GM12878 (cell line): ENCODE measurements at regions not wholly inside any gene's neighbourhood (a gene's known extent, or its start where the extent isn't known, plus 50 kb on each side); places are given as distances from the start of the nearest gene placed in this dataset.

Source experiments
- ATAC-seq: fragments of 200-7000 bp; cut with Tn5 transposase; 3 replicates; pipeline ENCODE4 v1.9.1; 2020; ENCODE audit warnings: mild to moderate bottlenecking, moderate library complexity
- BruUV-seq: library from RNA; stranded (reverse); fragments of 400-500 nt; replicated peaks from 2 replicates; lab custom pipeline; 2021; lab: Mats Ljungman, UMichigan
- CTCF ChIA-PET: fragments of 300-600 bp; sonication (Branson Sonifier 250); formaldehyde crosslinking; extraction: SDS; loops from one replicate; lab custom pipeline; 2021; ENCODE audit warnings: inconsistent platforms; lab: Yijun Ruan, JAX
- POLR2A ChIA-PET: fragments of 350-600 bp; formaldehyde crosslinking; extraction: SDS; loops from one replicate; lab custom pipeline; 2021; ENCODE audit warnings: inconsistent platforms; lab: Charles Lee
- RAD21 ChIA-PET: fragments of 300-600 bp; sonication (Branson Sonifier 250); formaldehyde crosslinking; loops from one replicate; lab custom pipeline; 2023; ENCODE audit warnings: antibody characterized with exemption; ENCODE audit not compliant: unreplicated experiment; lab: Charles Lee
- SMC1A ChIA-PET: fragments of 300-600 bp; sonication (Branson Sonifier 250); formaldehyde crosslinking; loops from one replicate; lab custom pipeline; 2023; ENCODE audit not compliant: unreplicated experiment, uncharacterized antibody; lab: Charles Lee
- DNase-seq: peaks from one replicate; pipeline ENCODE4 v3.0.0-alpha.2; 2011; ENCODE audit warnings: low read depth, low spot score
- FAIRE-seq: peaks from 3 replicates; lab custom pipeline; 2011; peaks lifted over from hg19 to GRCh38; lab: Jason Lieb, UNC
- H2AFZ ChIP-seq: 2 replicates; pipeline ENCODE4 v1.6.0; 2011; ENCODE audit warnings: low read depth, low read length, control low read depth; ENCODE audit not compliant: control insufficient read depth
- H3K27ac ChIP-seq: 2 replicates; pipeline ENCODE4 v1.5.1; 2011; ENCODE audit warnings: control low read depth; ENCODE audit not compliant: control insufficient read depth, insufficient read depth
- H3K27me3 ChIP-seq, 2 experiments: replicated peaks in 1 of 2; 2 replicates each; pipeline versions ENCODE4 v1.6.0 to v1.6.1; 2011; ENCODE audit warnings: low read length in 1 of 2; ENCODE audit not compliant: control insufficient read depth in 2 of 2, insufficient read depth in 2 of 2
- H3K36me3 ChIP-seq, 2 experiments: 2 replicates each; pipeline ENCODE4 v1.5.1; 2011; ENCODE audit warnings: low read length in 1 of 2; ENCODE audit not compliant: control insufficient read depth in 2 of 2, insufficient read depth in 2 of 2
- H3K4me1 ChIP-seq: 2 replicates; pipeline ENCODE4 v1.6.1; 2011; ENCODE audit warnings: mild to moderate bottlenecking, low read length, moderate library complexity, mixed read lengths; ENCODE audit not compliant: control insufficient read depth, insufficient read depth
- H3K4me2 ChIP-seq: 2 replicates; pipeline ENCODE4 v1.6.0; 2011; ENCODE audit warnings: control low read depth; ENCODE audit not compliant: control insufficient read depth, insufficient read depth
- H3K4me3 ChIP-seq: fragments of 200-600 bp; sonication (generic); 2 replicates; pipeline ENCODE4 v1.5.1; 2016
- H3K79me2 ChIP-seq: 2 replicates; pipeline ENCODE4 v1.6.0; 2011; ENCODE audit warnings: low read length; ENCODE audit not compliant: control insufficient read depth, insufficient read depth
- H3K9ac ChIP-seq: 2 replicates; pipeline ENCODE4 v1.8.0; 2011; ENCODE audit warnings: low read length, control low read depth, mixed read lengths; ENCODE audit not compliant: control insufficient read depth, insufficient read depth
- H3K9me3 ChIP-seq: replicated peaks from 3 replicates; pipeline ENCODE4 v1.5.1; 2011; ENCODE audit warnings: mild to moderate bottlenecking, low read length; ENCODE audit not compliant: control insufficient read depth, insufficient read depth
- H4K20me1 ChIP-seq: 2 replicates; pipeline ENCODE4 v1.6.0; 2011; ENCODE audit not compliant: control insufficient read depth, insufficient read depth
- ATF7 ChIP-seq: fragments of 450-650 bp; IDR thresholded peaks from 2 replicates; pipeline ENCODE4 v1.6.1; 2016; ENCODE audit warnings: low read depth, mild to moderate bottlenecking
- BACH1 ChIP-seq: fragments of 450-650 bp; IDR thresholded peaks from 2 replicates; pipeline ENCODE4 v1.6.1; 2017; ENCODE audit warnings: mild to moderate bottlenecking, borderline replicate concordance
- E2F8 ChIP-seq: fragments of 450-650 bp; IDR thresholded peaks from 2 replicates; pipeline ENCODE4 v1.6.1; 2018; ENCODE audit warnings: mild to moderate bottlenecking, low read depth, moderate library complexity; ENCODE audit not compliant: partially characterized antibody
- HDAC2 ChIP-seq: fragments of 200-600 bp; sonication (generic); IDR thresholded peaks from 2 replicates; pipeline ENCODE4 v1.6.1; 2017
- IKZF2 ChIP-seq, 2 experiments: fragments of 450-650 bp; IDR thresholded peaks; 2 replicates each; pipeline ENCODE4 v1.6.1; 2017; ENCODE audit warnings: mild to moderate bottlenecking in 2 of 2, moderate library complexity in 2 of 2
- NR2F1 ChIP-seq: fragments of 450-650 bp; conservative IDR thresholded peaks from 2 replicates; pipeline ENCODE4 v1.6.1; 2017; ENCODE audit warnings: mild to moderate bottlenecking
- RBBP5 ChIP-seq: fragments of 200-600 bp; sonication (generic); conservative IDR thresholded peaks from 2 replicates; pipeline ENCODE4 v1.6.1; 2016
- SIX5 ChIP-seq: IDR thresholded peaks from 2 replicates; pipeline ENCODE4 v1.6.1; 2011; ENCODE audit warnings: mild to moderate bottlenecking, low read depth, low read length, moderate library complexity; ENCODE audit not compliant: severe bottlenecking
- ZNF622 ChIP-seq: fragments of 450-650 bp; IDR thresholded peaks from 2 replicates; pipeline ENCODE4 v1.6.1; 2017; ENCODE audit warnings: mild to moderate bottlenecking, inconsistent platforms
- WGBS: methylation state at CpG from one replicate; pipeline ENCODE4 v1.1.6; 2016; ENCODE audit warnings: low lambda C conversion rate; ENCODE audit not compliant: insufficient replicate concordance, insufficient coverage; ENCODE audit errors: missing lambda C conversion rate; 5-methylcytosine and 5-hydroxymethylcytosine counted together
- in situ Hi-C: fragments of 300-500 bp; cut with MboI; formaldehyde crosslinking; loops from 9 replicates; pipeline ENCODE4 v1.14.3; 2018; ENCODE audit warnings: mixed read lengths
- intact Hi-C: fragments of 100-400 bp; cut with micrococcal nuclease; formaldehyde crosslinking; loops from one replicate; pipeline ENCODE4 v1.14.2; 2022; ENCODE audit not compliant: unreplicated experiment
- TF ChIP-seq, protein P1 (sequence below), 3 experiments: IDR thresholded peaks in 2 of 3; conservative IDR thresholded peaks in 1 of 3; 2 replicates each; pipeline ENCODE4 v1.5.1; 2011; ENCODE audit warnings: low read depth in 3 of 3, low read length in 3 of 3, mild to moderate bottlenecking in 3 of 3, control low read depth in 2 of 3, moderate library complexity in 2 of 3, inconsistent platforms in 1 of 3, mixed read lengths in 1 of 3; ENCODE audit not compliant: control insufficient read depth in 2 of 3, insufficient read depth in 1 of 3; ENCODE audit errors: extremely low read depth in 1 of 3

GRCh38 chr5:7068156-7068555 lies 327.8 kb upstream of the ADCY2 start:
- WGBS = 17% methylated on average over 6 of the region's 6 CpGs

DNA sequence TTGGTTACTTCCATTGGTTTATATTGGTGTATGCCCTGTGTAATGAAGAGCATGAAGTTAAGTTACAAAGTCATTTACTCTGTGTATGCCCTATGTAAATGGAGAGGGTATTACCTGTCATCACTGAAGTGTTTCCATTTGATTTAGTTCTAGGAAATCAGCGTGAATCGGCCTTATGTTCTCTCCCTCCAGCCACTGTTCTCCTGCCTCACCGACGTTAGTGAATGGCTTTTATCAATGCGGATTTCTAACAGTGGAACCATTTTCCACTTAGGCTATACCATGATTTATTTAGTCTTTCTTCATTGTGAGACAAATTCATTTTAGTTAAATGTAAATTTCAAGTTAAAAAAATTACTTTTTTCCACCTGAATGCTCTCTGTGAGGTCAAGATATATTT lies 327.0 kb upstream of the ADCY2 start:
- Histone ChIP-seq H3K36me3 (no peaks in the 10 kb centered on the region), H3K9me3 (no peaks in the 10 kb centered on the region), H3K4me2 (no peak overlapping the region), H2AFZ (no peak overlapping the region), H3K4me3 (no peak overlapping the region), H4K20me1 (no peaks in the 10 kb centered on the region), H3K9ac (no peak overlapping the region), H3K27me3 (no peaks in the 10 kb centered on the region), H3K27ac (no peak overlapping the region), H3K79me2 (no peaks in the 10 kb centered on the region), H3K4me1 (no peaks in the 10 kb centered on the region)
- no peak for DNase-seq
- WGBS = 43% methylated on average over 5 of the region's 5 CpGs
- RAD21 ChIA-PET = no interaction called here
- intact Hi-C loops = no loop called here
- CTCF ChIA-PET = no interaction called here
- SMC1A ChIA-PET = no interaction called here
- TF ChIP-seq SIX5 (no peak), RBBP5 (no peak), E2F8 (no peak), NR2F1 (no peak)
- FAIRE-seq = no peak
- ATAC-seq = no peak
- in situ Hi-C loops = no loop called here
- POLR2A ChIA-PET = no interaction called here
- BruUV-seq = no TSS peak

More at GRCh38 chr5:7068156-7068555, 327.8 kb upstream of the ADCY2 start:
- no peaks in the 10 kb centered on the region for H3K27me3 ChIP-seq
- no peak for FAIRE-seq
- TF ChIP-seq ATF7 = no peak
- no peak for TF ChIP-seq HDAC2
- TF ChIP-seq, protein P1, sequence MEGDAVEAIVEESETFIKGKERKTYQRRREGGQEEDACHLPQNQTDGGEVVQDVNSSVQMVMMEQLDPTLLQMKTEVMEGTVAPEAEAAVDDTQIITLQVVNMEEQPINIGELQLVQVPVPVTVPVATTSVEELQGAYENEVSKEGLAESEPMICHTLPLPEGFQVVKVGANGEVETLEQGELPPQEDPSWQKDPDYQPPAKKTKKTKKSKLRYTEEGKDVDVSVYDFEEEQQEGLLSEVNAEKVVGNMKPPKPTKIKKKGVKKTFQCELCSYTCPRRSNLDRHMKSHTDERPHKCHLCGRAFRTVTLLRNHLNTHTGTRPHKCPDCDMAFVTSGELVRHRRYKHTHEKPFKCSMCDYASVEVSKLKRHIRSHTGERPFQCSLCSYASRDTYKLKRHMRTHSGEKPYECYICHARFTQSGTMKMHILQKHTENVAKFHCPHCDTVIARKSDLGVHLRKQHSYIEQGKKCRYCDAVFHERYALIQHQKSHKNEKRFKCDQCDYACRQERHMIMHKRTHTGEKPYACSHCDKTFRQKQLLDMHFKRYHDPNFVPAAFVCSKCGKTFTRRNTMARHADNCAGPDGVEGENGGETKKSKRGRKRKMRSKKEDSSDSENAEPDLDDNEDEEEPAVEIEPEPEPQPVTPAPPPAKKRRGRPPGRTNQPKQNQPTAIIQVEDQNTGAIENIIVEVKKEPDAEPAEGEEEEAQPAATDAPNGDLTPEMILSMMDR (IDR thresholded peaks at IDR 0.05 in 2 of 3, conservative IDR thresholded peaks at IDR 0.05 in 1 of 3; ENCODE audit: control insufficient read depth in 2 of 3, extremely low read depth in 1 of 3, insufficient read depth in 1 of 3, low read depth in 3 of 3, low read length in 3 of 3) = no peak
- no peak for TF ChIP-seq BACH1
- no peak for TF ChIP-seq ZNF622
- TF ChIP-seq IKZF2 (IDR thresholded peaks at IDR 0.05) = no peak
- RAD21 ChIA-PET = no interaction called here
- no peaks in the 10 kb centered on the region for H4K20me1 ChIP-seq
- no peak overlapping the region for H3K4me3 ChIP-seq
- ATAC-seq = no peak
- POLR2A ChIA-PET = no interaction called here
- no peak overlapping the region for H3K4me2 ChIP-seq
- H3K79me2 ChIP-seq = no peaks in the 10 kb centered on the region
- H3K36me3 ChIP-seq = no peaks in the 10 kb centered on the region
- BruUV-seq = no TSS peak
- H2AFZ ChIP-seq = no peak overlapping the region
- intact Hi-C loops = no loop called here
- no peak overlapping the region for H3K9ac ChIP-seq
- no peak overlapping the region for H3K27ac ChIP-seq
- no peak for DNase-seq
- SMC1A ChIA-PET = no interaction called here
- no peaks in the 10 kb centered on the region for H3K9me3 ChIP-seq
- no peaks in the 10 kb centered on the region for H3K4me1 ChIP-seq
- CTCF ChIA-PET = no interaction called here
- in situ Hi-C loops = no loop called here
